H1 (cell line): ENCODE measurements at regions not wholly inside any gene's neighbourhood (a gene's known extent, or its start where the extent isn't known, plus 50 kb on each side); places are given as distances from the start of the nearest gene placed in this dataset.

Source experiments
- CREB1 ChIP-seq: IDR thresholded peaks from 2 replicates; pipeline ENCODE4 v1.6.1; 2012; ENCODE audit warnings: inconsistent platforms
- CTBP2 ChIP-seq: IDR thresholded peaks from 2 replicates; pipeline ENCODE4 v1.7.0; 2011; ENCODE audit warnings: borderline replicate concordance, mild to moderate bottlenecking, moderate library complexity, mixed read lengths, low read length; ENCODE audit not compliant: insufficient read depth, insufficient read length
- EZH2 ChIP-seq: fragments of 200-600 bp; sonication (generic); IDR thresholded peaks from 2 replicates; pipeline ENCODE4 v1.7.1; 2012; ENCODE audit warnings: low read depth, mild to moderate bottlenecking, moderate library complexity, low read length, inconsistent platforms; ENCODE audit not compliant: severe bottlenecking
- GTF2F1 ChIP-seq: IDR thresholded peaks from 2 replicates; pipeline ENCODE4 v1.6.1; 2012; ENCODE audit warnings: low read depth, low read length, improper control_type of control experiment, borderline replicate concordance
- JUND ChIP-seq: IDR thresholded peaks from 2 replicates; pipeline ENCODE4 v1.6.1; 2011; ENCODE audit warnings: mild to moderate bottlenecking, improper control_type of control experiment, low read length
- KDM4A ChIP-seq: IDR thresholded peaks from one replicate; pipeline ENCODE4 v1.7.1; 2012; ENCODE audit warnings: low read depth, mild to moderate bottlenecking, moderate library complexity, low read length, inconsistent platforms; ENCODE audit not compliant: severe bottlenecking
- KDM5A ChIP-seq: fragments of 200-600 bp; IDR thresholded peaks from 2 replicates; pipeline ENCODE4 v1.7.1; 2012; ENCODE audit warnings: mild to moderate bottlenecking, low read length, inconsistent platforms, mixed read lengths
- PHF8 ChIP-seq: fragments of 200-600 bp; sonication (generic); conservative IDR thresholded peaks from 2 replicates; pipeline ENCODE4 v1.7.1; 2012; ENCODE audit warnings: low read depth, mild to moderate bottlenecking, inconsistent platforms, low read length, moderate library complexity
- RAD21 ChIP-seq, 2 experiments: IDR thresholded peaks in 1 of 2; conservative IDR thresholded peaks in 1 of 2; 2 replicates each; pipeline ENCODE4 v1.6.1; 2011; ENCODE audit warnings: low read depth in 2 of 2, low read length in 2 of 2, improper control_type of control experiment in 1 of 2, inconsistent platforms in 1 of 2, mild to moderate bottlenecking in 1 of 2, moderate library complexity in 1 of 2
- RXRA ChIP-seq: IDR thresholded peaks from 2 replicates; pipeline ENCODE4 v1.6.1; 2011; ENCODE audit warnings: low read depth, mild to moderate bottlenecking, low read length, moderate library complexity; ENCODE audit not compliant: insufficient read depth
- SIN3A ChIP-seq, 2 experiments: IDR thresholded peaks in 1 of 2; conservative IDR thresholded peaks in 1 of 2; 2 replicates each; pipeline ENCODE4 v1.6.1; 2011 to 2012; ENCODE audit warnings: low read length in 2 of 2, improper control_type of control experiment in 1 of 2, low read depth in 1 of 2, mild to moderate bottlenecking in 1 of 2
- SP2 ChIP-seq: IDR thresholded peaks from 2 replicates; pipeline ENCODE4 v1.6.1; 2012; ENCODE audit warnings: mild to moderate bottlenecking, low read length, inconsistent platforms
- SP4 ChIP-seq: IDR thresholded peaks from 2 replicates; pipeline ENCODE4 v1.6.1; 2012; ENCODE audit warnings: low read length, inconsistent platforms
- SRF ChIP-seq: IDR thresholded peaks from 2 replicates; pipeline ENCODE4 v1.6.1; 2011; ENCODE audit warnings: mild to moderate bottlenecking, low read depth, low read length, moderate library complexity

GRCh38 chr9:18229992-18230676, 243.8 kb upstream of the ADAMTSL1 start (continued):
- TF ChIP-seq CREB1 (no peak), GTF2F1 (no peak), SP2 (no peak), RXRA (no peak), KDM5A (no peak), SP4 (no peak), RAD21 (IDR thresholded peaks at IDR 0.05 in 1 of 2, conservative IDR thresholded peaks at IDR 0.05 in 1 of 2; ENCODE audit: low read depth in 2 of 2, low read length in 2 of 2) (0 out of 4 replicates have a peak, but pooled peaks of 1 of the 2 experiments have one; percentile 3), EZH2 (no peak), JUND (no peak), SIN3A (conservative IDR thresholded peaks at IDR 0.05 in 1 of 2, IDR thresholded peaks at IDR 0.05 in 1 of 2; ENCODE audit: low read depth in 1 of 2, low read length in 2 of 2) (no peak), SRF (no peak), PHF8 (no peak), CTBP2 (no peak), KDM4A (no peak)
